ENCODE measurements at regions not wholly inside any gene's neighbourhood (a gene's known extent, or its start where the extent isn't known, plus 50 kb on each side); places are given as distances from the start of the nearest gene placed in this dataset.

DNA sequence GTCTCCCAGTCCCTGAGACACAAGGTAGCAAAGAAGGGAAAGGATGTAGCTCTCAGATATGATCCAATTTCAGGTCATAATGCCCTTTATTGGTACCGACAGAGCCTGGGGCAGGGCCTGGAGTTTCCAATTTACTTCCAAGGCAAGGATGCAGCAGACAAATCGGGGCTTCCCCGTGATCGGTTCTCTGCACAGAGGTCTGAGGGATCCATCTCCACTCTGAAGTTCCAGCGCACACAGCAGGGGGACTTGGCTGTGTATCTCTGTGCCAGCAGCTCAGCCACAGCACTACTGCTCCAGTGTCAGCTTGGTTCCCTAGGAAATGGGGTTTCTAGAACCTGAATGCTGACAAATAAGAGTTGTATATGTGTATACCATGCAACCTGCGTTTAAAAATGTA, 74.6 kb upstream of the PRSS58 start:
- DNase-seq (ENCODE audit: low spot score) = no peak

DNA sequence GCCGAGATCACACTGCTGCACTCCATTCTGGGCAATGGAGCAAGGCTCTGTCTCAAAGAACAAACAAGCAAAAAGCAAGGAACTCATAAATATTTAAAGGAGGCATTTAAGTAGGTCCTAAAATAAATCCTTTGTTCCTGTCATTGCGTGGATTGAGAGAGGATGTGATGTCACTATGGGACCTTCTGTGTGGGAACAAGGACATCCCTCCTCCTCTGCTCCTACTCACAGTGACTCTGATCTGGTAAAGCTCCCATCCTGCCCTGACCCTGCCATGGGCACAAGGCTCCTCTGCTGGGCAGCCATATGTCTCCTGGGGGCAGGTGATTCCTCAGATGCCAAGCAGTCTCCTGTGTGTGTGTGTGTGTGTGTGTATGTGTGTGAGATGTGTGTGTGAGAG, 74.1 kb upstream of the PRSS58 start:
- no peak for DNase-seq (ENCODE audit: low spot score)

- DNase-seq (ENCODE audit: low spot score) = no peak
Measured at GRCh38 chr7:142329062-142329790, 71.4 kb upstream of the PRSS58 start.

GRCh38 chr7:142328551-142328950, 70.7 kb upstream of the PRSS58 start:
- DNase-seq (ENCODE audit: low spot score) = no peak

- DNase-seq (ENCODE audit: low spot score) = no peak
Measured at GRCh38 chr7:142327628-142328405, 70.0 kb upstream of the PRSS58 start.

DNA sequence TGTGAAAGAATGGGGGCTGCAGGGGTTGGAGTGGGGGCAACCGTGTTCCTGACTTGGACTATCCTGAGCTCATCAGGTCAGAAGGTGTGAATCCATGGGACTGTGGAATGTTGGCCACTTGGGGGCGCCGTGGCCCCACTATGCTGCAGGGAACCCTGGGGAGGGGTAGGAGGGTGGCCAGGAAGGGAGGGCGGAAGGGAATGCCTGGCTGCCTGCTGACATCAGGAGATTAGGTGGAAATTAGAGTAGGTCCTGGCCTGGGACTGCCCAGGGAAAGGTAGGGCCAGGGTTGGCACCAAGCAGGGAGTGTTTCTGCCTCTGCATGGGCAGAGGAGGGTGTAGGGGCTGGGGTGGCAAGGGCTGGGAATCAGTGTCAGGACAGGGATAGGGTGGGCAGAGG, 65.8 kb upstream of the PRSS58 start:
- DNase-seq (ENCODE audit: low spot score) = no peak

DNA sequence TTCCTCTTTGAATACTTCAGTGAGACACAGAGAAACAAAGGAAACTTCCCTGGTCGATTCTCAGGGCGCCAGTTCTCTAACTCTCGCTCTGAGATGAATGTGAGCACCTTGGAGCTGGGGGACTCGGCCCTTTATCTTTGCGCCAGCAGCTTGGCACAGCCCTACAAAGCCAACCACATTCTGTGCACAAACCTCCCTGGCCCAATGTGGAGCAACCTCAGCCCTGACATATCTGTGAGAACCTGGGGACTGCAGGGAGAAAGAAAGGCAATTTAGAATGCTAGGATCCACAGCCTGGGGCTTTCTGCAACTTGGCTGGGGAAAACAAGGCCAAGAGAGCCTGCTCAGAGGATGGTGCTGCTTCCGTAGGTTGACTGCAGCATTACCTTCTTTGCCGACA, 63.5 kb upstream of the PRSS58 start:
- DNase-seq (ENCODE audit: low spot score) = no peak

- no peak for DNase-seq (ENCODE audit: low spot score)
Measured at GRCh38 chr7:142320883-142321282, 63.0 kb upstream of the PRSS58 start.

DNA sequence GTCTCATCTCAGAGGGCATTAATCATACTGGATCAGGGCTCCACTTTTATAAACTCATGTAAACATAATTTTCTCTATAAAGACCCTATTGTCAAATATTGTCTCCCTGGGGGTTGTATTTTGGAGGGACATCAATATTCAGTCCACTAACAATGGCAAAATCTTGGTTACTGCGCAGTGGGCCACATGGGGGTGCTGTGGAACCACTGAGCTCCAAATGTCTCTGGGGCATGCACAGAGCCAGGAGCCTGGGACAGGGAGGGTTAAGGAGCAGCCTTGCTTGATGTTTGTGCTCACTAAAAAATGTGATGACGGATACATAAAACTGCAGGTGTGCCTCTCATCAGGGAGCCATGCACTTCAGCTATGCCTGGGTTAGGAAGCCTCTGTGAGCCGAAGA, 62.1 kb upstream of the PRSS58 start:
- no peak for DNase-seq (ENCODE audit: low spot score)

DNA sequence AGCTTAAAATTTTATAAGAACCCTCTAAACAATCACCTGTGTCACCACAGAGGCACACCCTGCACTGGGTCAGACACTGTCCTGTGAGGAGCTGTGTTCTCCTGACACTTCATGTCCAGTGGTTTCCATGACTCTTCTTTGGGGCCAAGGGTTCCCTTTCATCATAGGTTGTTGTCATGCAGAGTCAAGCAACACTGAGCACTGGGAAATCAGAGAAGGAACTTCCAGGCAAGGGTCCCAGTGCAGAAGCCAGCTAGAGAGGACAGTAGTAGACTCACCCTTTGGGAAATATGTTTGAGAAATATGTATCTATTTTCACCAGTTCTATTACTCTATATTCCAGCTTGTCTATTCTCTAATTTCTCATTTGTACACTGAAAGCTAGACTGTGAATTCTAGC, 56.4 kb upstream of the PRSS58 start:
- no peak for DNase-seq (ENCODE audit: low spot score)

- DNase-seq (ENCODE audit: low spot score) = no peak
Measured at GRCh38 chr7:142313528-142313927, 55.7 kb upstream of the PRSS58 start.

GRCh38 chr7:142311876-142312275, 54.0 kb upstream of the PRSS58 start:
- no peak for DNase-seq (ENCODE audit: low spot score)

- DNase-seq (ENCODE audit: low spot score) = no peak
Measured at GRCh38 chr7:142308918-142309317, 51.1 kb upstream of the PRSS58 start.

- no peak for DNase-seq (ENCODE audit: low spot score)
Measured at GRCh38 chr7:142308326-142308725, 50.5 kb upstream of the PRSS58 start.
